Nephron (organoid): ENCODE measurements at regions not wholly inside any gene's neighbourhood (a gene's known extent, or its start where the extent isn't known, plus 50 kb on each side); places are given as distances from the start of the nearest gene placed in this dataset.
A peak's percentile ranks its signal among the peaks of the same experiment; 100 is the strongest.

ENCODE experiments used
- H3K27ac Mint-ChIP-seq, 3 experiments: 2 replicates each; pipeline ENCODE4 v1.8.0; 2020; ENCODE audit warnings: mixed read lengths in 3 of 3, mild to moderate bottlenecking in 2 of 3, moderate library complexity in 1 of 3
- H3K27me3 Mint-ChIP-seq: 2 replicates; pipeline ENCODE4 v1.8.0; 2021; ENCODE audit warnings: low read depth, mild to moderate bottlenecking, moderate library complexity, mixed read lengths
- H3K36me3 Mint-ChIP-seq: 2 replicates; pipeline ENCODE4 v1.8.0; 2020; ENCODE audit warnings: low read depth, mixed read lengths
- H3K4me1 Mint-ChIP-seq: 2 replicates; pipeline ENCODE4 v1.8.0; 2020; ENCODE audit warnings: mixed read lengths
- H3K4me3 Mint-ChIP-seq, 3 experiments: 2 replicates each; pipeline ENCODE4 v1.8.0; 2020; ENCODE audit warnings: mild to moderate bottlenecking in 3 of 3, mixed read lengths in 3 of 3, moderate library complexity in 2 of 3
- H3K9me3 Mint-ChIP-seq: 2 replicates; pipeline ENCODE4 v1.8.0; 2020; ENCODE audit warnings: mixed read lengths
- TF ChIP-seq, protein P1 (sequence below), 3 experiments: fragments of 200-600 bp; sonication (generic); IDR thresholded peaks; one replicate each; pipeline ENCODE4 v1.5.0; 2021; ENCODE audit warnings: antibody characterized with exemption in 3 of 3; ENCODE audit not compliant: unreplicated experiment in 3 of 3

DNA sequence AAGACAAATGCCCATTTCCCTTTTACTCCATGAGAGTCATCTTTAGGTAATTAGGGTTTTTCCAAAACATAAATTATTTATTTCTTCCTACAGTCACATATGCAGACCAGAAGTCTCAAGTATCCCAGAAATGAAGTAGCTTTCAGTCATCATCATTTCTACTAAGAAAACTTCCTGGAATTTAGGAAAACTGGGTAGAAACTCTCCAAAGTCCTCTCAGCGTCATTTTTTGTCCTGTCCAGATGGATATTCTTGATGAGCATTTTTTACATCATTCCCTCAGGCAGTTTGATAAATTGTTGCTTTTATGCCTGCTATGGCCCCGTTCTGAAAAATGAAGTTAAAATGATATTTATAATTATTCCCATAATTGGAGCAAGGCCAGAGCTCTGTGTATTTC is 93.9 kb upstream of the DCN start:
- H3K4me1 Mint-ChIP-seq, result peaks cover 48% of the 10 kb centered on the region
- TF ChIP-seq, protein P1, sequence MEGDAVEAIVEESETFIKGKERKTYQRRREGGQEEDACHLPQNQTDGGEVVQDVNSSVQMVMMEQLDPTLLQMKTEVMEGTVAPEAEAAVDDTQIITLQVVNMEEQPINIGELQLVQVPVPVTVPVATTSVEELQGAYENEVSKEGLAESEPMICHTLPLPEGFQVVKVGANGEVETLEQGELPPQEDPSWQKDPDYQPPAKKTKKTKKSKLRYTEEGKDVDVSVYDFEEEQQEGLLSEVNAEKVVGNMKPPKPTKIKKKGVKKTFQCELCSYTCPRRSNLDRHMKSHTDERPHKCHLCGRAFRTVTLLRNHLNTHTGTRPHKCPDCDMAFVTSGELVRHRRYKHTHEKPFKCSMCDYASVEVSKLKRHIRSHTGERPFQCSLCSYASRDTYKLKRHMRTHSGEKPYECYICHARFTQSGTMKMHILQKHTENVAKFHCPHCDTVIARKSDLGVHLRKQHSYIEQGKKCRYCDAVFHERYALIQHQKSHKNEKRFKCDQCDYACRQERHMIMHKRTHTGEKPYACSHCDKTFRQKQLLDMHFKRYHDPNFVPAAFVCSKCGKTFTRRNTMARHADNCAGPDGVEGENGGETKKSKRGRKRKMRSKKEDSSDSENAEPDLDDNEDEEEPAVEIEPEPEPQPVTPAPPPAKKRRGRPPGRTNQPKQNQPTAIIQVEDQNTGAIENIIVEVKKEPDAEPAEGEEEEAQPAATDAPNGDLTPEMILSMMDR (IDR thresholded peaks at IDR 0.05; ENCODE audit: unreplicated experiment in 3 of 3), result no peak
- H3K27ac Mint-ChIP-seq, result peak overlapping the region; percentile 66 to 98 (median 90)
- H3K27me3 Mint-ChIP-seq, result no peaks in the 10 kb centered on the region
- no peaks in the 10 kb centered on the region for H3K36me3 Mint-ChIP-seq
- H3K4me3 Mint-ChIP-seq, result no peak overlapping the region
- H3K9me3 Mint-ChIP-seq, result peaks cover 3% of the 10 kb centered on the region

DNA sequence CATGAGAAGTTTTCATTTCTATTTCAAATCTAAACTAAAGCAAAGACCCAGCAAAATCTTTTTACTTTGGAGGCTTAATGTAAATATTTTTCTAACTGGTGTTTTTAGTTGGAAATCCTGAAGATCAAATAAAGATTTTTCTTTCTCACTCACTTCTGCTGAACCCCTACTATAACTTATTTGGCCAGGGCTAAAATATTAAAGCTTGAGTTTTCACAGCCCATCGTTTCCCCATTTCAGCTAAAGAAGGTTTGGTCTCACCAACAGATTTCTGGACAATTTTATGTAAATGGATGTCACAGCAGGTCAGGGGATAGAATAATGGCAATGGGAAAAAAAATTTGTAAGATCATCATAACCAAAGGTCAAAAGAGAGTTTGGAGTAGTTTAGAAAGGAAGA is 92.7 kb upstream of the DCN start:
- no peaks in the 10 kb centered on the region for H3K36me3 Mint-ChIP-seq
- H3K27me3 Mint-ChIP-seq, result no peaks in the 10 kb centered on the region
- peaks cover 6% of the 10 kb centered on the region for H3K9me3 Mint-ChIP-seq
- peaks cover 53% of the 10 kb centered on the region for H3K4me1 Mint-ChIP-seq
- H3K4me3 Mint-ChIP-seq, result peak overlapping the region in 1 of 3 experiments; percentile 10
- TF ChIP-seq, protein P1 (IDR thresholded peaks at IDR 0.05; ENCODE audit: unreplicated experiment in 3 of 3), result no peak
- peak overlapping the region; percentile 76 to 98 (median 98) for H3K27ac Mint-ChIP-seq

DNA sequence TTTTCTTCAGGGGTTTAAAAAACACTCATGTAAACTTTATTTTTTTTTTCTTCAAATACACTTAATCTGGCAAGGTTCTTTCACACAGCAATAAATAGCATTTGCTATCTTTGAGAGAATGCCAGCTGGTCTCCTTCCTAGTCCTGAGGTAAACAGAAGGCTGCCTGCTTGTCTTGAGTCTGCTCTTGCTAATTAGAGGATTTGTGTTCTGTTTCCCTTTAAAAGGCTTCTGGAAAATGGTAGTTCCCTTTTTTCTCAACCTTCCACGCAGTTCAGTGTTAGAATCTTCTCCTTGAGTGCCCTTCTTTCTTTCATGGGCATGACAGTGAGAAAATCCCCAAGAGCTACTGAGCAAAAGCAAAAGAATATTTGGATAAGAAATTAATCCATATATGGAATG is 92.3 kb upstream of the DCN start:
- Mint-ChIP-seq H3K36me3 (no peaks in the 10 kb centered on the region), H3K27ac (peak overlapping the region; percentile 76 to 98 (median 98)), H3K9me3 (peaks cover 6% of the 10 kb centered on the region), H3K27me3 (no peaks in the 10 kb centered on the region), H3K4me1 (peaks cover 55% of the 10 kb centered on the region), H3K4me3 (peak overlapping the region in 2 of 3 experiments; percentile 17 to 37)
- TF ChIP-seq, protein P1 (IDR thresholded peaks at IDR 0.05; ENCODE audit: unreplicated experiment in 3 of 3), result no peak

DNA sequence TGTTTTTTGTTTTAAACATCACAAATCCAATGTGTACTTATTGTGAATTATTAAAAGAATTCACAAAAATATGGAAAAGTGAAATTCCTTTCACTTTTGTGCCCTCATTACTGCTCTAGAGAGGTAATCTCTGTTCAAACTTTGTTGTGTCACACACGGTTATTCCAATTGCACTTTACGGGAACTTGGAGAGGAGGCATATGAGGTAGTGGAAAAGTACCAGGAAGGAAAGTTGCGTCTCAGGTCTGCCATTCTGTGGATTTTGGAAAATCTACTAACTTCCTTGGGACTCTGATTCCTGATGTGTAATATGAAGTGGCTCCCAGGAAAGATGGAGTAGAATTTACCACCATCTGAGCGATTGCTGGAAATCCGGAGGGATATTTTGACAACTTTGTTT is 90.9 kb upstream of the DCN start:
- peaks cover 65% of the 10 kb centered on the region for H3K4me1 Mint-ChIP-seq
- no peaks in the 10 kb centered on the region for H3K27me3 Mint-ChIP-seq
- TF ChIP-seq, protein P1 (IDR thresholded peaks at IDR 0.05; ENCODE audit: unreplicated experiment in 3 of 3), result no peak
- no peaks in the 10 kb centered on the region for H3K36me3 Mint-ChIP-seq
- no peak overlapping the region for H3K4me3 Mint-ChIP-seq
- H3K27ac Mint-ChIP-seq, result peak overlapping the region; percentile 59 to 98 (median 91)
- H3K9me3 Mint-ChIP-seq, result peaks cover 6% of the 10 kb centered on the region

DNA sequence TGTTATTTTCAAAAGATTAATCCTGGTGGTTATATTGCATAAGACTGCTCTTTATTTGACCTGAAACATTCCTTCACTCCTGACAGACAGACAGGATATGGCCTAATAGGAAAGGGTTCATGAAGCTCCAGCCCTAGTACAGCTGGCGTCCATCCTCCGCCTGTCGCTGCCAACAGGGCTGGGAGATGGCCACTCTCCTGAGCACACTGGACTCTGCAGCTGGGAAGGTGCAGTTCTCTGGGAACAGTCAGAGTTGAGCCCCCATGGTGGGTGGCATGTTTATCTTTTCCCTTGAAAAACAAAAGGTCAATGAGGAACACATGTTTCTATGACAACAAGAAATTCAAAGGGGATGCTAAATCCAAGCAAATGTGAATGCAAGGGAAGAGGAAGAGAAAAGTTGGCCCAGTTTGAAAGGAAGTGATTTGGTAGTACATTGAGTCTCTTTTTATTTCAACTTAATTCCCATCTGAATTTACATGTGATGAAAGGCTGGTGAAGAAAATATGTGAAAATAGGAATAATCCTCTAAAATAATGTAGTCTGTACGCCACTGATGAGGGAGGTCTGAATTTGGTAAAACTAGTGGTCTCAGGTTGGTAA is 89.9 kb upstream of the DCN start:
- H3K36me3 Mint-ChIP-seq, result no peaks in the 10 kb centered on the region
- peak overlapping the region; percentile 28 to 98 (median 92) for H3K27ac Mint-ChIP-seq
- H3K27me3 Mint-ChIP-seq, result no peaks in the 10 kb centered on the region
- H3K4me3 Mint-ChIP-seq, result no peak overlapping the region
- TF ChIP-seq, protein P1 (IDR thresholded peaks at IDR 0.05; ENCODE audit: unreplicated experiment in 3 of 3), result no peak
- H3K4me1 Mint-ChIP-seq, result peaks cover 62% of the 10 kb centered on the region
- peaks cover 6% of the 10 kb centered on the region for H3K9me3 Mint-ChIP-seq

DNA sequence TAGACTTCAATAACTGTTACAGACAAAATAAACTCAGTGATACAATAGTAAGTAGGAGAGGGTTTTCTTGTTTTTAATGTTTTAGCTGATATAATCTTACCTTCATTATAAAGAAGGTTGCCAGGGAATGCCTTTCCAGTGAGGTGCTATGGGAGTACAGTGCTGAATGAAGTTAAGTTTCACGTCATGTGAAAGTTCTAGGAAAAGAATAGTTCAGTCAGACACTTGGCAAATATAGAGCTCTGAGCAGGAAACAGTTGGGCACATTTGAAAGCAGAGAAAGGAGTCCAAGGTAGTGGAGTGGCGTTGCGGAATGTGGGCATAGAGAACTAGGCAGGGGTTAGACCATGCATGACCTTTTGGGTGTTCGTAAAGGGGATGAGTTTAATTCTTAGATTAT is 88.6 kb upstream of the DCN start:
- H3K27me3 Mint-ChIP-seq, result no peaks in the 10 kb centered on the region

More for the DNA sequence above, 88.6 kb upstream of the DCN start:
- no peak overlapping the region for H3K4me3 Mint-ChIP-seq
- H3K27ac Mint-ChIP-seq, result peak overlapping the region; percentile 4 to 98 (median 71)
- H3K4me1 Mint-ChIP-seq, result peaks cover 55% of the 10 kb centered on the region
- H3K36me3 Mint-ChIP-seq, result no peaks in the 10 kb centered on the region
- TF ChIP-seq, protein P1 (IDR thresholded peaks at IDR 0.05; ENCODE audit: unreplicated experiment in 3 of 3), result no peak
- peaks cover 6% of the 10 kb centered on the region for H3K9me3 Mint-ChIP-seq
